Activated CD8-positive, alpha-beta T cell treated with anti-CD3 and anti-CD28 coated beads for 36 hours (primary cell): ENCODE measurements at regions not wholly inside any gene's neighbourhood (a gene's known extent, or its start where the extent isn't known, plus 50 kb on each side); places are given as distances from the start of the nearest gene placed in this dataset.

Experiments
- ATAC-seq: fragments of 200-7000 bp; cut with Tn5 transposase; one replicate; pipeline ENCODE4 v1.10.0; 2021; ENCODE audit warnings: mild to moderate bottlenecking, moderate library complexity
- CTCF ChIA-PET: fragments of 350-600 bp; sonication (Branson Sonifier 250); formaldehyde crosslinking; loops from one replicate; lab custom pipeline; 2021; ENCODE audit warnings: antibody characterized with exemption; lab: Charles Lee
- POLR2A ChIA-PET: fragments of 350-600 bp; sonication (Branson Sonifier 250); formaldehyde crosslinking; loops from one replicate; lab custom pipeline; 2021; ENCODE audit warnings: antibody characterized with exemption; lab: Charles Lee
- DNase-seq: peaks from one replicate; pipeline ENCODE4 v3.0.0-alpha.2; 2020
- H3K27ac Mint-ChIP-seq: one replicate; pipeline ENCODE4 v1.8.0; 2021; ENCODE audit warnings: mild to moderate bottlenecking, mixed read lengths
- H3K27me3 Mint-ChIP-seq: one replicate; pipeline ENCODE4 v1.8.0; 2021; ENCODE audit warnings: mixed read lengths
- H3K36me3 Mint-ChIP-seq: one replicate; pipeline ENCODE4 v1.8.0; 2021; ENCODE audit warnings: low read depth, mixed read lengths
- H3K4me1 Mint-ChIP-seq: one replicate; pipeline ENCODE4 v1.8.0; 2021; ENCODE audit warnings: low read depth, mixed read lengths
- H3K4me3 Mint-ChIP-seq: one replicate; pipeline ENCODE4 v1.8.0; 2021; ENCODE audit warnings: mild to moderate bottlenecking, moderate library complexity, mixed read lengths
- H3K9me3 Mint-ChIP-seq: one replicate; pipeline ENCODE4 v1.8.0; 2021; ENCODE audit warnings: mixed read lengths
- intact Hi-C: fragments of 100-400 bp; cut with micrococcal nuclease; formaldehyde crosslinking; loops from one replicate; pipeline ENCODE4 v1.10.0; 2022
- TF ChIP-seq, protein P1 (sequence below): fragments of 200-600 bp; IDR thresholded peaks from one replicate; pipeline ENCODE4 v1.8.0; 2022; ENCODE audit warnings: antibody characterized with exemption, mild to moderate bottlenecking

DNA sequence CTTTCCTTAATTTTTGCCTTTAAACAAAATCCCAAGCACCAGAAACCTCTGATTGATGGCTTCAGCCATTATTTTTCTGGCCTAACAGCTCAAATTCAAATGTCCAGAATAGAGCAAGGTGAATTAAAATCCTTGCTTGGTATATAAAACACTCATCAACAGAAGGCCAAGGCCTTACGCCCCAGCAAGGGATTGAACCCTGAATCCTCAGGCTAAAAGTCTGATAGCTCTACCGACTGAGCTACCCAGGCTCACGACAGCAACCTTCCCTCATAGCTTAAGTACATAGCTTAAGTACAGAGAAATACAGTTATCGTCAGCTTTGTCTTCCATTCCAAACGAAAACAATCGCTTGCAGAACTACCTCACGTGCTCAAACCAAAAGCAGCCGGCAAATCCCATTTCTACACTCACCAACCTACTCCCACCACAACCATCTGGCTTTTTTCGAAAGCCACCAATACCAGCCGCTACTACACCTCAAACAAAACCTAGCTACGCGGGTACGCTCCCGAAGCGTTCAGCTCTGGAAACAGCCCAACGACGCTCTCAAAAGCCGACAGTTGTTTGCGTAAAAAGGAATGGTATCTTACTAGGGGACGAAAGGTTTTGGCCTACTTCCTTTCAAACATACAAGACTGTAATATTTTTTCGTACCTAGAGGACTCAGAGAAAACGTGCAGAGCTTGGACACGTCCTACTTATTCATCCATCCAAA lies 167.5 kb downstream of the GPX5 start:
- H3K4me3 Mint-ChIP-seq: no peak overlapping the region
- POLR2A ChIA-PET: interaction anchor here (1.1 kb wide), 1 partner anchor 230 kb away, joined by 3 read pairs; the partner anchor contains the start of gene TRIM27

DNA sequence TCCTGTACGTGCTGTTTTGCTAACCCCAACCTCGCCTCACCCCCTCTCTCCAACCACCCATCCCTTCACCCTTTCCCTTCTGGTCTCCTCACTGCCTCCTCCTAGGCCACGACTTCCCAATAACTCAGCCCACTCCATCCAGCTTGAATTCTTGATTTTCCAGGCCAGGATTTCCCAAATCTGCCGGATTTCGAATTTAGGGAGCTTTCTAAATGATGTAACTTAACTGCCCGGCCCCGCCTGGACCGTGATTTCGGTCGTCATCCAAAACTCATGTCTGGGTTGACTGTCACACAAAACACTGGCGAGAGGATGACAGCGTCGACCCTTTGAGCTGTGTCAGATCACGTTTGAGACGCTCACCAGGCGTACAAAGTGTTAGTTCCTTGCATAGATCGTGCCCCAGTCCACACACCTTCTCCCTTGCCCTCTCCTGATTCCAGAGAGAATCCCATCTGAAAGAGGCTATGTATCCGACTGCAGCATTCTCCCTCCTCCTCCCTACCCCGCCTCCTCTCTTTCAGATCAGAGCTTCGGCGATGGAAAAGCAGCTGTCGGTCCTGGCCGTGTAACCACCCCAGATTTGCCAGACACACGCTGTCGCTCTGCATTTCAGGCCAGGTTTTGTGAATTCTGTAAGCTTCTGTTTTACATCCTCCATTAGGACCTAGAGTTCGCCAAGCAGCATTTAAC lies 168.2 kb downstream of the GPX5 start:
- CTCF ChIA-PET: interaction anchor here (0.8 to 1.4 kb wide), 5 partner anchors 9 to 323 kb away, joined by 3 to 6 read pairs (median 3); no protein-coding TSS in a partner anchor
- Mint-ChIP-seq H3K4me3 (no peak overlapping the region), H3K36me3 (no peaks in the 10 kb centered on the region), H3K9me3 (no peaks in the 10 kb centered on the region), H3K27me3 (peaks cover 78% of the 10 kb centered on the region), H3K27ac (no peak overlapping the region), H3K4me1 (peaks cover 10% of the 10 kb centered on the region)
- ATAC-seq (no peak), DNase-seq (no peak)
- intact Hi-C loops: no loop called here
- POLR2A ChIA-PET: interaction anchor here (1.0 to 1.1 kb wide), 2 partner anchors 151 to 229 kb away, joined by 3 read pairs; partner anchors contain the start of gene TRIM27
- TF ChIP-seq, protein P1, sequence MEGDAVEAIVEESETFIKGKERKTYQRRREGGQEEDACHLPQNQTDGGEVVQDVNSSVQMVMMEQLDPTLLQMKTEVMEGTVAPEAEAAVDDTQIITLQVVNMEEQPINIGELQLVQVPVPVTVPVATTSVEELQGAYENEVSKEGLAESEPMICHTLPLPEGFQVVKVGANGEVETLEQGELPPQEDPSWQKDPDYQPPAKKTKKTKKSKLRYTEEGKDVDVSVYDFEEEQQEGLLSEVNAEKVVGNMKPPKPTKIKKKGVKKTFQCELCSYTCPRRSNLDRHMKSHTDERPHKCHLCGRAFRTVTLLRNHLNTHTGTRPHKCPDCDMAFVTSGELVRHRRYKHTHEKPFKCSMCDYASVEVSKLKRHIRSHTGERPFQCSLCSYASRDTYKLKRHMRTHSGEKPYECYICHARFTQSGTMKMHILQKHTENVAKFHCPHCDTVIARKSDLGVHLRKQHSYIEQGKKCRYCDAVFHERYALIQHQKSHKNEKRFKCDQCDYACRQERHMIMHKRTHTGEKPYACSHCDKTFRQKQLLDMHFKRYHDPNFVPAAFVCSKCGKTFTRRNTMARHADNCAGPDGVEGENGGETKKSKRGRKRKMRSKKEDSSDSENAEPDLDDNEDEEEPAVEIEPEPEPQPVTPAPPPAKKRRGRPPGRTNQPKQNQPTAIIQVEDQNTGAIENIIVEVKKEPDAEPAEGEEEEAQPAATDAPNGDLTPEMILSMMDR: no peak

More for the DNA sequence above, 167.5 kb downstream of the GPX5 start:
- H3K36me3 Mint-ChIP-seq: no peaks in the 10 kb centered on the region
- H3K27me3 Mint-ChIP-seq: peaks cover 78% of the 10 kb centered on the region
- H3K9me3 Mint-ChIP-seq: no peaks in the 10 kb centered on the region
- DNase-seq (no peak), ATAC-seq (no peak)
- intact Hi-C loops: no loop called here
- peaks cover 10% of the 10 kb centered on the region for H3K4me1 Mint-ChIP-seq
- CTCF ChIA-PET: interaction anchor here (0.9 to 1.4 kb wide), 4 partner anchors 8 to 323 kb away, joined by 3 to 6 read pairs (median 4); no protein-coding TSS in a partner anchor
- no peak overlapping the region for H3K27ac Mint-ChIP-seq
- TF ChIP-seq, protein P1: no peak

- no peaks in the 10 kb centered on the region for H3K36me3 Mint-ChIP-seq
- H3K27ac Mint-ChIP-seq: no peak overlapping the region
- POLR2A ChIA-PET: no interaction called here
- intact Hi-C loops: no loop called here
- no peak for ATAC-seq
- peaks cover 75% of the 10 kb centered on the region for H3K27me3 Mint-ChIP-seq
- TF ChIP-seq, protein P1: no peak
- H3K4me3 Mint-ChIP-seq: no peak overlapping the region
- H3K4me1 Mint-ChIP-seq: peaks cover 10% of the 10 kb centered on the region
- no peaks in the 10 kb centered on the region for H3K9me3 Mint-ChIP-seq
- CTCF ChIA-PET: no interaction called here
- no peak for DNase-seq
Measured at GRCh38 chr6:28695715-28696114, 170.0 kb downstream of the GPX5 start.

DNA sequence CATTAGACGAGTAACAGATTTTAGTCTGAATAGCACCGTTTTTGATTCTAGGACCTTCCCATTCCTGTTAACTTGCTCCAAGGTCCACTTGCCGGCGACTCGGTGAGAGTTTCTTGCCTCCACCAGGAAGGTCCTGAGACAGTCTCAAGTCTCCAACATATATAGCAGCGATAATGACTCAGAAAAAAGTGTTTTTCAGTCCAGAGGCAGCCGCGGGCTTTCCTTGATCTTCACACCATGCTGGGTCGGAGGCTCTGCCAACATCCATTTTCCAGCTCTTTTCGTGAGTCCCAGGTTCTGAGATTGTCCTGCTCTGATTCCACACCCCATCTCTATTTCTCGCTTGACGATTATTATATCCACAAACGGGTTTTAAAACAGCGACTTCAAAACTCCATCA lies 170.5 kb downstream of the GPX5 start:
- no peak for DNase-seq
- CTCF ChIA-PET: no interaction called here
- TF ChIP-seq, protein P1: no peak
- H3K9me3 Mint-ChIP-seq: no peaks in the 10 kb centered on the region
- H3K27ac Mint-ChIP-seq: no peak overlapping the region
- POLR2A ChIA-PET: no interaction called here
- no peak overlapping the region for H3K4me3 Mint-ChIP-seq
- ATAC-seq: no peak
- H3K27me3 Mint-ChIP-seq: peaks cover 76% of the 10 kb centered on the region
- H3K4me1 Mint-ChIP-seq: peaks cover 10% of the 10 kb centered on the region
- intact Hi-C loops: no loop called here
- no peaks in the 10 kb centered on the region for H3K36me3 Mint-ChIP-seq

DNA sequence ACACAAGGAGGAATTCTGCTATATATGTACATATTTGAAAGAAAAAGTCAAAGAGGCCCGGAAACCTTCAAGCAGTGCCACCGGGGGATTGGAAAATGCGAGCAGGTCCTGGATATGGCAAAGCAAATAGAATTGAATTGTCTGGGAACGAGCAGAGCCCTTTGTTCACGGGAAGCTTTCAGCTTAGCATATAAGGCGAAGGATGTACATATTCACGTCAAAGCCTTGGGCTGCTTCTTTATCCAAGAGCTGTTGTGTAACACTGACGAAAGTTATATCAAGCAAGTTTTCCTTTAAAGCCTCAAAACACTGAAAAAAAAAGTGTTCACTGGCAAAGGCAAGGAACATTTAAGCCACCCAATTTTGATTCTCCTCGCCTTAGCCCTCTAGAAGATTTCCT lies 171.0 kb downstream of the GPX5 start:
- ATAC-seq: no peak
- Mint-ChIP-seq H3K9me3 (no peaks in the 10 kb centered on the region), H3K4me3 (no peak overlapping the region), H3K27me3 (peaks cover 76% of the 10 kb centered on the region), H3K36me3 (no peaks in the 10 kb centered on the region), H3K4me1 (peaks cover 10% of the 10 kb centered on the region), H3K27ac (no peak overlapping the region)
- DNase-seq: no peak
- intact Hi-C loops: no loop called here
- ChIA-PET CTCF (interaction anchor here (0.7 kb wide), 1 partner anchor 9 kb away, joined by 3 read pairs; no protein-coding TSS in a partner anchor), POLR2A (no interaction called here)
- TF ChIP-seq, protein P1: no peak
